Smooth muscle cell (in vitro differentiated cells): ENCODE measurements at regions not wholly inside any gene's neighbourhood (a gene's known extent, or its start where the extent isn't known, plus 50 kb on each side); places are given as distances from the start of the nearest gene placed in this dataset.

Source experiments
- DNase-seq: peaks from one replicate; lab custom pipeline; 2025; ENCODE audit not compliant: unreplicated experiment; lab: John Stamatoyannopoulos, UW
- H2AFZ ChIP-seq: fragments of 200-600 bp; sonication (generic); 2 replicates; pipeline ENCODE4 v1.6.0; 2016; ENCODE audit warnings: antibody characterized with exemption, low read depth, mild to moderate bottlenecking
- H3F3A ChIP-seq: fragments of 200-600 bp; sonication (generic); 2 replicates; pipeline ENCODE4 v1.6.0; 2017; ENCODE audit warnings: antibody characterized with exemption, low read depth
- H3K27ac ChIP-seq: fragments of 200-600 bp; sonication (generic); 2 replicates; pipeline ENCODE4 v1.5.1; 2016; ENCODE audit warnings: low read depth, mild to moderate bottlenecking
- H3K27me3 ChIP-seq: fragments of 200-600 bp; sonication (generic); 2 replicates; pipeline ENCODE4 v1.6.1; 2016; ENCODE audit warnings: low read depth, mild to moderate bottlenecking
- H3K36me3 ChIP-seq: fragments of 200-600 bp; sonication (generic); 2 replicates; pipeline ENCODE4 v1.5.1; 2016; ENCODE audit warnings: low read depth
- H3K4me1 ChIP-seq: fragments of 200-600 bp; sonication (generic); 2 replicates; pipeline ENCODE4 v1.5.1; 2016; ENCODE audit warnings: low read depth
- H3K4me2 ChIP-seq: fragments of 200-600 bp; sonication (generic); 2 replicates; pipeline ENCODE4 v1.6.0; 2016; ENCODE audit warnings: mild to moderate bottlenecking
- H3K4me3 ChIP-seq: fragments of 200-600 bp; sonication (generic); 2 replicates; pipeline ENCODE4 v1.5.1; 2016; ENCODE audit warnings: mild to moderate bottlenecking
- H3K79me2 ChIP-seq: fragments of 200-600 bp; sonication (generic); 2 replicates; pipeline ENCODE4 v1.6.0; 2016; ENCODE audit warnings: low read depth, mild to moderate bottlenecking
- H3K9ac ChIP-seq: fragments of 200-600 bp; sonication (generic); 2 replicates; pipeline ENCODE4 v1.6.0; 2016; ENCODE audit warnings: low read depth
- H3K9me3 ChIP-seq: fragments of 200-600 bp; sonication (generic); replicated peaks from 2 replicates; pipeline ENCODE4 v1.5.1; 2016; ENCODE audit warnings: low read depth
- H4K20me1 ChIP-seq: fragments of 200-600 bp; sonication (generic); 2 replicates; pipeline ENCODE4 v1.6.0; 2016; ENCODE audit warnings: low read depth
- WGBS: methylation state at CpG from one replicate; pipeline ENCODE4 v1.1.7; 2016; ENCODE audit warnings: low lambda C conversion rate; 5-methylcytosine and 5-hydroxymethylcytosine counted together
- TF ChIP-seq, protein P1 (sequence below): fragments of 200-600 bp; sonication (generic); IDR thresholded peaks from 2 replicates; pipeline ENCODE4 v1.5.1; 2017; ENCODE audit warnings: borderline replicate concordance, mild to moderate bottlenecking, antibody characterized with exemption; ENCODE audit not compliant: insufficient read depth, poor library complexity, severe bottlenecking

DNA sequence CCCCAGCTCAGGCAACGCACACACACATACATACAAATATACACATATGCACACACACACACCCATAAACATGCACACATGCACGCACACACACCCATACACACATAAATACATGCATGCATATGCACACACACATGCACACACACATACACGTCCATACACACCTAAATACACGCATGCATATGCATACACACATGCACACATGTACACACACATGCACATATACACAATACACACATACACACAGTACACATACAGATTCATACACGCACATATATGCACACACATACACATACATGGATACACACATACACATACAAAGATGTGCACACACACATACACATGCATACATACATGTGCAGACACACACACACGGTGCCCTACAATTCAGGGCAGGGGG, 496.6 kb downstream of the TBC1D22A start:
- TF ChIP-seq, protein P1, sequence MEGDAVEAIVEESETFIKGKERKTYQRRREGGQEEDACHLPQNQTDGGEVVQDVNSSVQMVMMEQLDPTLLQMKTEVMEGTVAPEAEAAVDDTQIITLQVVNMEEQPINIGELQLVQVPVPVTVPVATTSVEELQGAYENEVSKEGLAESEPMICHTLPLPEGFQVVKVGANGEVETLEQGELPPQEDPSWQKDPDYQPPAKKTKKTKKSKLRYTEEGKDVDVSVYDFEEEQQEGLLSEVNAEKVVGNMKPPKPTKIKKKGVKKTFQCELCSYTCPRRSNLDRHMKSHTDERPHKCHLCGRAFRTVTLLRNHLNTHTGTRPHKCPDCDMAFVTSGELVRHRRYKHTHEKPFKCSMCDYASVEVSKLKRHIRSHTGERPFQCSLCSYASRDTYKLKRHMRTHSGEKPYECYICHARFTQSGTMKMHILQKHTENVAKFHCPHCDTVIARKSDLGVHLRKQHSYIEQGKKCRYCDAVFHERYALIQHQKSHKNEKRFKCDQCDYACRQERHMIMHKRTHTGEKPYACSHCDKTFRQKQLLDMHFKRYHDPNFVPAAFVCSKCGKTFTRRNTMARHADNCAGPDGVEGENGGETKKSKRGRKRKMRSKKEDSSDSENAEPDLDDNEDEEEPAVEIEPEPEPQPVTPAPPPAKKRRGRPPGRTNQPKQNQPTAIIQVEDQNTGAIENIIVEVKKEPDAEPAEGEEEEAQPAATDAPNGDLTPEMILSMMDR, result no peak
- no peaks in the 10 kb centered on the region for H3K4me1 ChIP-seq
- H3K9ac ChIP-seq, result no peak overlapping the region
- H3K4me3 ChIP-seq, result no peak overlapping the region
- WGBS, result 52% methylated on average over 5 of the region's 6 CpGs
- H3K27ac ChIP-seq, result no peak overlapping the region
- H3K36me3 ChIP-seq, result no peaks in the 10 kb centered on the region
- no peak overlapping the region for H3K4me2 ChIP-seq
- no peak for DNase-seq
- no peaks in the 10 kb centered on the region for H3K27me3 ChIP-seq
- no peaks in the 10 kb centered on the region for H3F3A ChIP-seq
- no peaks in the 10 kb centered on the region for H4K20me1 ChIP-seq
- H3K9me3 ChIP-seq, result peaks cover 12% of the 10 kb centered on the region
- H3K79me2 ChIP-seq, result no peaks in the 10 kb centered on the region
- no peak overlapping the region for H2AFZ ChIP-seq

DNA sequence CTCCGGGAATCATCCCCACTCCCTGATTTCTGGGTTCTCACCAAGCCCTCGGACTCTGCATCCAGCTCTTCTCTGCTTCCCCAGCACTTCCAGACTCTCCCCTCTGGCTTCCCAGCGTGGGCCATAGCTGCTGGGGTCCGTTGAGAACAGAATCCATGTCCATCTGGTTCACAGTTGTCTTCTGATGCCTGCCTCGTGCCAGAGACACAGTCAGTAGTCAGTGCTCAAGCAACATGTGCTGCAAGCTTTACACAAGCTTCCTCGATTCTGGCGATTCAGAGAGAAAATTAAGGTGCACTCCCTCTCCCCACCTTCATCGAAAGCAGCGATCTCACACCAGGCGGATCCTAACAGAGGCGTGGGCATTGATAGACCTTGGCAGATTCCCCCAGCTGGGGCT, 495.5 kb downstream of the TBC1D22A start:
- H3K27me3 ChIP-seq, result no peaks in the 10 kb centered on the region
- H3K79me2 ChIP-seq, result no peaks in the 10 kb centered on the region
- no peaks in the 10 kb centered on the region for H3F3A ChIP-seq
- H3K9me3 ChIP-seq, result peaks cover 4% of the 10 kb centered on the region
- TF ChIP-seq, protein P1, result no peak
- H2AFZ ChIP-seq, result no peak overlapping the region
- no peak overlapping the region for H3K9ac ChIP-seq
- H3K36me3 ChIP-seq, result no peaks in the 10 kb centered on the region
- no peaks in the 10 kb centered on the region for H3K4me1 ChIP-seq
- no peaks in the 10 kb centered on the region for H4K20me1 ChIP-seq
- H3K4me3 ChIP-seq, result no peak overlapping the region
- 75% methylated on average over 11 of the region's 11 CpGs for WGBS
- DNase-seq, result no peak
- H3K4me2 ChIP-seq, result no peak overlapping the region
- no peak overlapping the region for H3K27ac ChIP-seq

DNA sequence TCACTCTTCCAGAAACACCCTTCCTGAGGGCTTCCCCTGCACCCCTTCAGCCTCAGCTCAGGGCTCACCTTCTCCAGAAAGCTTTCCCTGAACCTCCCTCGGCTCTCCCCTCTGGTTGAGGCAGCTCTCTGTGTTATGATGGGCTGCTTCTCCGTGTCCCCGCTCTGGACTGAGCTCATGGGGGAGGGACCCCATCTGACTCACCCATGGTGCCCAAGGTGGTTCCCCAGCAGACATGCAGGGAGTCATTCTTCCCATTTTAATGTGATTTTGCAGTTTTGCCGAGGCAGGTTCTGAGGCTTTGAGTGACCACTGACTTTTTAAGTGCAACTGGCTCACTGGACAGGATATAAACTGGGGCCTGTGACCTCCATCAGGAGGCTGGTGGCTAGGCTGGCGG, 495.1 kb downstream of the TBC1D22A start:
- Histone ChIP-seq H3K4me2 (no peak overlapping the region), H3K4me3 (no peak overlapping the region), H3K27ac (no peak overlapping the region), H3F3A (no peaks in the 10 kb centered on the region), H3K4me1 (no peaks in the 10 kb centered on the region), H3K9me3 (peaks cover 4% of the 10 kb centered on the region), H4K20me1 (no peaks in the 10 kb centered on the region), H3K9ac (no peak overlapping the region), H3K36me3 (no peaks in the 10 kb centered on the region), H3K27me3 (no peaks in the 10 kb centered on the region), H2AFZ (no peak overlapping the region), H3K79me2 (no peaks in the 10 kb centered on the region)
- TF ChIP-seq, protein P1, result no peak
- 59% methylated on average over 5 of the region's 5 CpGs for WGBS
- no peak for DNase-seq

DNA sequence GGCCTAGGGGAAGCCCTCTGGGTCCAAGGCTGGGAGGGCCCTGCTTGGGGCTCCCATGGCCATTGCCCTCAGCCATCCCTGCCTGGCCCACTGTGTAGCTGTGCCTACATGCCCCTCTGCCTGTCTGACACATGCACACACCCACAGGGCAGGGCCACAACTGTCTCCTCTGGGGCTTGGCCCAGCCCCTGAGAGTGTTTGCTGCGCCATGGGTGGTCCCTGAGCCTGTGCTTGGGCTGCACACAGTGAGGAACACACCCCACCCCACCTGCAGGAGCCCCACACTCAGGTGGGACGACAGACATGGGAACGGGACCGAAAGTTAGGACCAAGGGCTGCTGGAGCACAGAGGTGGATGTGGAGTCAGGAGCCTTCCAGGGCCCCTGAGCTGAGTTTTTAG, 489.5 kb downstream of the TBC1D22A start:
- H3K27ac ChIP-seq, result no peak overlapping the region
- H3K4me2 ChIP-seq, result no peak overlapping the region
- no peaks in the 10 kb centered on the region for H3K27me3 ChIP-seq
- H4K20me1 ChIP-seq, result no peaks in the 10 kb centered on the region
- no peaks in the 10 kb centered on the region for H3K36me3 ChIP-seq
- DNase-seq, result no peak
- H3K4me3 ChIP-seq, result no peak overlapping the region
- no peaks in the 10 kb centered on the region for H3F3A ChIP-seq
- H3K4me1 ChIP-seq, result no peaks in the 10 kb centered on the region
- H3K9me3 ChIP-seq, result no peaks in the 10 kb centered on the region
- H2AFZ ChIP-seq, result no peak overlapping the region
- TF ChIP-seq, protein P1, result no peak
- no peaks in the 10 kb centered on the region for H3K79me2 ChIP-seq
- no peak overlapping the region for H3K9ac ChIP-seq
- 64% methylated on average over 4 of the region's 4 CpGs for WGBS
